Smooth muscle cell (in vitro differentiated cells): ENCODE measurements at regions not wholly inside any gene's neighbourhood (a gene's known extent, or its start where the extent isn't known, plus 50 kb on each side); places are given as distances from the start of the nearest gene placed in this dataset.
A peak's percentile ranks its signal among the peaks of the same experiment; 100 is the strongest.

Experiments
- DNase-seq: peaks from one replicate; lab custom pipeline; 2025; ENCODE audit not compliant: unreplicated experiment; lab: John Stamatoyannopoulos, UW
- H2AFZ ChIP-seq: fragments of 200-600 bp; sonication (generic); 2 replicates; pipeline ENCODE4 v1.6.0; 2016; ENCODE audit warnings: antibody characterized with exemption, low read depth, mild to moderate bottlenecking
- H3F3A ChIP-seq: fragments of 200-600 bp; sonication (generic); 2 replicates; pipeline ENCODE4 v1.6.0; 2017; ENCODE audit warnings: antibody characterized with exemption, low read depth
- H3K27ac ChIP-seq: fragments of 200-600 bp; sonication (generic); 2 replicates; pipeline ENCODE4 v1.5.1; 2016; ENCODE audit warnings: low read depth, mild to moderate bottlenecking
- H3K27me3 ChIP-seq: fragments of 200-600 bp; sonication (generic); 2 replicates; pipeline ENCODE4 v1.6.1; 2016; ENCODE audit warnings: low read depth, mild to moderate bottlenecking
- H3K36me3 ChIP-seq: fragments of 200-600 bp; sonication (generic); 2 replicates; pipeline ENCODE4 v1.5.1; 2016; ENCODE audit warnings: low read depth
- H3K4me1 ChIP-seq: fragments of 200-600 bp; sonication (generic); 2 replicates; pipeline ENCODE4 v1.5.1; 2016; ENCODE audit warnings: low read depth
- H3K4me2 ChIP-seq: fragments of 200-600 bp; sonication (generic); 2 replicates; pipeline ENCODE4 v1.6.0; 2016; ENCODE audit warnings: mild to moderate bottlenecking
- H3K4me3 ChIP-seq: fragments of 200-600 bp; sonication (generic); 2 replicates; pipeline ENCODE4 v1.5.1; 2016; ENCODE audit warnings: mild to moderate bottlenecking
- H3K79me2 ChIP-seq: fragments of 200-600 bp; sonication (generic); 2 replicates; pipeline ENCODE4 v1.6.0; 2016; ENCODE audit warnings: low read depth, mild to moderate bottlenecking
- H3K9ac ChIP-seq: fragments of 200-600 bp; sonication (generic); 2 replicates; pipeline ENCODE4 v1.6.0; 2016; ENCODE audit warnings: low read depth
- H3K9me3 ChIP-seq: fragments of 200-600 bp; sonication (generic); replicated peaks from 2 replicates; pipeline ENCODE4 v1.5.1; 2016; ENCODE audit warnings: low read depth
- H4K20me1 ChIP-seq: fragments of 200-600 bp; sonication (generic); 2 replicates; pipeline ENCODE4 v1.6.0; 2016; ENCODE audit warnings: low read depth
- CTCF ChIP-seq: fragments of 200-600 bp; sonication (generic); IDR thresholded peaks from 2 replicates; pipeline ENCODE4 v1.5.1; 2017; ENCODE audit warnings: borderline replicate concordance, mild to moderate bottlenecking, antibody characterized with exemption; ENCODE audit not compliant: insufficient read depth, poor library complexity, severe bottlenecking
- WGBS: methylation state at CpG from one replicate; pipeline ENCODE4 v1.1.7; 2016; ENCODE audit warnings: low lambda C conversion rate; 5-methylcytosine and 5-hydroxymethylcytosine counted together

- no peak overlapping the region for H2AFZ ChIP-seq
- H4K20me1 ChIP-seq, result no peaks in the 10 kb centered on the region
- DNase-seq, result no peak
- H3K9me3 ChIP-seq, result no peaks in the 10 kb centered on the region
- 92% methylated on average over 3 of the region's 3 CpGs for WGBS
- no peaks in the 10 kb centered on the region for H3K27me3 ChIP-seq
- no peaks in the 10 kb centered on the region for H3K79me2 ChIP-seq
- no peaks in the 10 kb centered on the region for H3K36me3 ChIP-seq
- no peak overlapping the region for H3K27ac ChIP-seq
- no peak overlapping the region for H3K4me3 ChIP-seq
- no peak overlapping the region for H3K4me2 ChIP-seq
- no peaks in the 10 kb centered on the region for H3F3A ChIP-seq
- H3K9ac ChIP-seq, result no peak overlapping the region
- H3K4me1 ChIP-seq, result no peaks in the 10 kb centered on the region
- no peak for TF ChIP-seq CTCF
Observed at GRCh38 chr18:51734576-51734975, 537.1 kb upstream of the MEX3C start.

- WGBS, result 67% methylated on average over 2 of the region's 2 CpGs
- H3K27me3 ChIP-seq, result no peaks in the 10 kb centered on the region
- no peaks in the 10 kb centered on the region for H3K79me2 ChIP-seq
- H3K36me3 ChIP-seq, result no peaks in the 10 kb centered on the region
- H3K27ac ChIP-seq, result no peak overlapping the region
- H3K4me2 ChIP-seq, result no peak overlapping the region
- no peak overlapping the region for H3K9ac ChIP-seq
- H2AFZ ChIP-seq, result no peak overlapping the region
- H3K4me3 ChIP-seq, result no peak overlapping the region
- H3F3A ChIP-seq, result no peaks in the 10 kb centered on the region
- no peak for TF ChIP-seq CTCF
- DNase-seq, result no peak
- no peaks in the 10 kb centered on the region for H3K9me3 ChIP-seq
- H4K20me1 ChIP-seq, result no peaks in the 10 kb centered on the region
- H3K4me1 ChIP-seq, result no peaks in the 10 kb centered on the region
Observed at GRCh38 chr18:51739044-51739666, 541.7 kb upstream of the MEX3C start.

GRCh38 chr18:51751901-51752300, 554.4 kb upstream of the MEX3C start:
- Histone ChIP-seq H3K4me1 (no peaks in the 10 kb centered on the region), H3F3A (no peaks in the 10 kb centered on the region), H3K79me2 (no peaks in the 10 kb centered on the region), H3K9me3 (no peaks in the 10 kb centered on the region), H3K27ac (peak overlapping the region; percentile 87), H2AFZ (peak overlapping the region; percentile 41), H4K20me1 (no peaks in the 10 kb centered on the region), H3K4me2 (peak overlapping the region; percentile 67), H3K36me3 (no peaks in the 10 kb centered on the region), H3K4me3 (no peak overlapping the region), H3K27me3 (peaks cover 7% of the 10 kb centered on the region), H3K9ac (peak overlapping the region; percentile 62)
- no peak for TF ChIP-seq CTCF
- DNase-seq, result no peak
- WGBS, result 21% methylated on average over 4 of the region's 4 CpGs

- H3K4me2 ChIP-seq, result no peak overlapping the region
- peaks cover 14% of the 10 kb centered on the region for H3K27me3 ChIP-seq
- no peak overlapping the region for H3K9ac ChIP-seq
- no peak overlapping the region for H3K27ac ChIP-seq
- H3K9me3 ChIP-seq, result no peaks in the 10 kb centered on the region
- no peaks in the 10 kb centered on the region for H3K4me1 ChIP-seq
- no peak overlapping the region for H2AFZ ChIP-seq
- no peak for DNase-seq
- TF ChIP-seq CTCF, result no peak
- no peaks in the 10 kb centered on the region for H3K79me2 ChIP-seq
- H3K4me3 ChIP-seq, result no peak overlapping the region
- no peaks in the 10 kb centered on the region for H4K20me1 ChIP-seq
- no peaks in the 10 kb centered on the region for H3F3A ChIP-seq
- H3K36me3 ChIP-seq, result no peaks in the 10 kb centered on the region
- 85% methylated on average over 5 of the region's 5 CpGs for WGBS
Observed at GRCh38 chr18:51753365-51754057, 556.0 kb upstream of the MEX3C start.
